Heart right ventricle (tissue), 16 donors: ENCODE measurements at regions not wholly inside any gene's neighbourhood (a gene's known extent, or its start where the extent isn't known, plus 50 kb on each side); places are given as distances from the start of the nearest gene placed in this dataset.

Experiments used
- ATAC-seq, 8 donors: fragments of 200-7000 bp; cut with Tn5 transposase; one replicate each; pipeline ENCODE4 v1.9.1; 2020; ENCODE audit warnings: mild to moderate bottlenecking in 8 of 8, moderate library complexity in 8 of 8, moderate number of reproducible peaks in 1 of 8
- DNase-seq, 2 donors: peaks; one replicate each; pipeline ENCODE4 v3.0.0-alpha.2; 2020
- H3K27ac ChIP-seq, 10 donors: fragments of 200-600 bp; sonication (generic) in 2 of 10; one replicate each; pipeline versions ENCODE4 v1.5.0 to v1.8.0; 2020 to 2022; ENCODE audit warnings: mild to moderate bottlenecking in 3 of 10
- H3K27me3 ChIP-seq, 7 donors: fragments of 200-600 bp; one replicate each; pipeline ENCODE4 v1.8.0; 2021 to 2022; ENCODE audit warnings: mild to moderate bottlenecking in 2 of 7
- H3K36me3 ChIP-seq, 9 donors: fragments of 200-600 bp; sonication (generic) in 1 of 9; one replicate each; pipeline versions ENCODE4 v1.5.0 to v1.8.0; 2020 to 2022; ENCODE audit warnings: mild to moderate bottlenecking in 2 of 9
- H3K4me1 ChIP-seq, 9 donors: fragments of 200-600 bp; sonication (generic) in 1 of 9; one replicate each; pipeline versions ENCODE4 v1.5.0 to v1.8.0; 2020 to 2022; ENCODE audit warnings: mild to moderate bottlenecking in 4 of 9
- H3K4me3 ChIP-seq, 10 donors: fragments of 200-600 bp; sonication (generic) in 2 of 10; one replicate each; pipeline versions ENCODE4 v1.5.0 to v1.8.0; 2020 to 2022; ENCODE audit warnings: mild to moderate bottlenecking in 7 of 10, moderate library complexity in 2 of 10
- H3K9me3 ChIP-seq, 11 donors: fragments of 200-600 bp in 10 of 11; sonication (generic) in 2 of 11; one replicate each; pipeline versions ENCODE4 v1.5.0 to v1.8.0; 2013 to 2022; ENCODE audit warnings: mild to moderate bottlenecking in 2 of 11, control low read depth in 1 of 11, moderate library complexity in 1 of 11
- CTCF ChIP-seq, 9 donors: fragments of 200-600 bp; sonication (generic) in 2 of 9; IDR thresholded peaks; one replicate each; pipeline versions ENCODE4 v1.5.0 to v1.8.0; 2021 to 2022; ENCODE audit warnings: antibody characterized with exemption in 9 of 9, mild to moderate bottlenecking in 5 of 9, moderate library complexity in 1 of 9
- WGBS, 2 donors: extraction: QIAGEN DNeasy Blood & Tissue Kit; methylation state at CpG; one replicate each; pipeline ENCODE4 v1.1.7; 2013; ENCODE audit warnings: inconsistent platforms in 1 of 2; 5-methylcytosine and 5-hydroxymethylcytosine counted together
- intact Hi-C, 10 donors: fragments of 100-400 bp; cut with DNase I; formaldehyde crosslinking; loops; one replicate each; pipeline versions ENCODE4 v1.11.1 to v1.14.2; 2022
- donor health status: Arrhythmogenic right ventricular cardiomyopathy.
- donor health status: ischemic (EF 13 %, LVEDD 7.1; RV severe dilation, severe dysfunction).
- donor health status: healthy with polysubstance abuse.
- donor health status: DM: no; HTN: yes; CAD: no.
- donor health status: DM: no; HTN: no; CAD: no.
- donor health status: ischemic (EF 25% LVEDD 6.9; RV normal size, moderate dysfunction).
- donor health status: ischemic (EF 25% LVEDD 5.7; RV mildly dilated, moderate dysfunction).
- donor health status: healthy.
- donor health status: DM: yes; HTN: yes; CAD: no.
- donor health status: Ischemic cardiomyopathy.
- donor health status: ischemic (EF 35%, LVEDD 5.7; RV mildly dilated, moderate dysfunction).
- donor health status: nonischemic (EF 11% LVEDD 7.7; RV severe dilation, severe dysfunction).
- donor health status: DM: yes; HTN: yes; CAD: no.
- donor health status: PGD.
- donor health status: ischemic (EF 29% LVEDD 5.4; RV normal size, mild dysfunction).
- donor health status: nonischemic (EF 23%, LVEDD 6.1; RV moderate dilation, normal function).

GRCh38 chr2:146894514-146894913 is 950.3 kb upstream of the ACVR2A start:
- ATAC-seq (no peak), DNase-seq (no peak)
- H3K9me3 ChIP-seq: no peaks in the 10 kb centered on the region
- no peak overlapping the region for H3K4me3 ChIP-seq
- H3K27me3 ChIP-seq: no peaks in the 10 kb centered on the region
- intact Hi-C loops: no loop called here
- no peak for TF ChIP-seq CTCF (IDR thresholded peaks at IDR 0.05)
- H3K4me1 ChIP-seq: no peaks in the 10 kb centered on the region
- H3K27ac ChIP-seq: no peak overlapping the region
- 47 to 49% methylated on average over 1 of the region's 1 CpG for WGBS, 2 donors
- no peaks in the 10 kb centered on the region for H3K36me3 ChIP-seq

GRCh38 chr2:146893500-146894041 is 951.3 kb upstream of the ACVR2A start:
- Histone ChIP-seq H3K27ac (no peak overlapping the region), H3K4me3 (no peak overlapping the region), H3K4me1 (no peaks in the 10 kb centered on the region), H3K27me3 (no peaks in the 10 kb centered on the region), H3K9me3 (no peaks in the 10 kb centered on the region), H3K36me3 (no peaks in the 10 kb centered on the region)
- ATAC-seq (no peak), DNase-seq (peak in 1 of 2 donors; percentile 8)
- WGBS, 2 donors: 55 to 65% methylated on average over 5 of the region's 5 CpGs
- intact Hi-C loops: no loop called here
- no peak for TF ChIP-seq CTCF (IDR thresholded peaks at IDR 0.05)

GRCh38 chr2:146890491-146890890 is 954.3 kb upstream of the ACVR2A start:
- TF ChIP-seq CTCF (IDR thresholded peaks at IDR 0.05): no peak
- ATAC-seq: no peak
- H3K4me3 ChIP-seq: no peak overlapping the region
- no peak for DNase-seq
- peaks cover 0 to 6% (median 0%) of the 10 kb centered on the region in 11 donors for H3K9me3 ChIP-seq
- H3K27ac ChIP-seq: no peak overlapping the region
- no peaks in the 10 kb centered on the region for H3K36me3 ChIP-seq
- intact Hi-C loops: no loop called here
- 86 to 89% methylated on average over 2 of the region's 2 CpGs for WGBS, 2 donors
- no peaks in the 10 kb centered on the region for H3K27me3 ChIP-seq
- H3K4me1 ChIP-seq: no peaks in the 10 kb centered on the region

- no peaks in the 10 kb centered on the region for H3K4me1 ChIP-seq
- H3K9me3 ChIP-seq: peaks cover 0 to 8% (median 0%) of the 10 kb centered on the region in 11 donors
- H3K27me3 ChIP-seq: no peaks in the 10 kb centered on the region
- intact Hi-C loops: no loop called here
- no peak overlapping the region for H3K4me3 ChIP-seq
- no peak overlapping the region for H3K27ac ChIP-seq
- TF ChIP-seq CTCF (IDR thresholded peaks at IDR 0.05): no peak
- no peaks in the 10 kb centered on the region for H3K36me3 ChIP-seq
- ATAC-seq: no peak
- 84 to 87% methylated on average over 6 of the region's 6 CpGs for whole genome bisulfite sequencing, 2 donors
- no peak for DNase-seq
Measured at GRCh38 chr2:146879882-146880281, 964.9 kb upstream of the ACVR2A start.
